ENCODE measurements at regions not wholly inside any gene's neighbourhood (a gene's known extent, or its start where the extent isn't known, plus 50 kb on each side); places are given as distances from the start of the nearest gene placed in this dataset.

DNA sequence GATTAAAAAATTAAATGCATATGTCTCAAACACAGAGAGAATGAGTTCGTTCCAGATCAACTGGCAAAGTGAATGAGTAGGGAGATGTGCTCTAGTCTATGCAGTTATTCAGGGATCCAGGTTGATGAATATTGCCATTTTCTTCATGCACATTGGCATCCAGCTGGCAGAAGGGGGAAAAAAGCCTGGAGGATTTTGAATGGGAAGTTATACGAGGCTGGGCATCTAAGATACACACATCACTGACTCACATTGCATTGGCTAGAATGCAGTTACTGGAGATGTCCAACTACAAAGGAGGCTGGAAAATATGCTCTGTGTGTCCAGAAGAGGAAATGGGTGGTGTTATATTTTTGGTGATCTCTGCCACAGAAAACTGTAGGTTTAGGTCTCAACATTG, 270.9 kb upstream of the FIGN start:
- no peaks in the 10 kb centered on the region for H3K79me2 ChIP-seq (ENCODE audit: insufficient read depth)
- no peaks in the 10 kb centered on the region for H3F3A ChIP-seq (ENCODE audit: insufficient read depth)
- TF ChIP-seq EZH2 (IDR thresholded peaks at IDR 0.05; ENCODE audit: insufficient read depth, poor library complexity, severe bottlenecking) (no peak), EZH2phosphoT487 (IDR thresholded peaks at IDR 0.05; ENCODE audit: insufficient read depth, low read depth) (no peak)
- no peaks in the 10 kb centered on the region for H4K20me1 ChIP-seq (ENCODE audit: insufficient read depth)
- no peak overlapping the region for H3K4me3 ChIP-seq
- H3K27ac ChIP-seq: no peak overlapping the region
- WGBS, 2 experiments (ENCODE audit: low coverage in 1 of 2, low lambda C conversion rate in 2 of 2, missing lambda C conversion rate in 2 of 2): 9 to 19% methylated on average over 2 of the region's 2 CpGs
- H3K27me3 ChIP-seq (replicated peaks; ENCODE audit: insufficient read depth): no peaks in the 10 kb centered on the region
- no peak overlapping the region for H2AFZ ChIP-seq
- H3K9ac ChIP-seq: no peak overlapping the region
- no peak for DNase-seq
- no peaks in the 10 kb centered on the region for H3K4me1 ChIP-seq (ENCODE audit: insufficient read depth)
- in situ Hi-C loops (cut with MboI): no loop called here
- no peaks in the 10 kb centered on the region for H3K36me3 ChIP-seq (ENCODE audit: low read depth)
- H3K9me3 ChIP-seq (ENCODE audit: low read depth): no peaks in the 10 kb centered on the region
- no peak overlapping the region for H3K4me2 ChIP-seq (ENCODE audit: unreplicated experiment)
- no peaks in the 10 kb centered on the region for H3K9me2 ChIP-seq (ENCODE audit: insufficient read depth)

DNA sequence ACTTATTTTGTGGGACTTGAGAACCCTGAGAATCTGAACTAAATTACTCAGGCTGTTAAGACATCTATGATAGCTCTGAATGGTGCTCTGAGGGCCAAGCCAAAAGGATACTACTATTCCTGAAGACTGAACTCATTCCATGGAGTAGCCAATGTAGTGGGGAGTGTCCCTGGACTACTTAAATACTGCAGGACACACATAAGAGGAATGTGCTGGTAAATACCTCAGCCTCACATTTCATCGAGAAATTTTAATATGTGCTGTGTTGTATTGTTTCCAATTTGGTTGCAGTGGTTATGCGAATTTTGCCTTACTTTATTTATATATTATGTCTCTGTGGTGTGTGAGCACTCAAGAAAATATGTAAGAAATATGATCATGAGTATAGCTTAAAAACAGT, 264.4 kb upstream of the FIGN start:
- no peaks in the 10 kb centered on the region for H3K4me1 ChIP-seq (ENCODE audit: insufficient read depth)
- H3K27me3 ChIP-seq (replicated peaks; ENCODE audit: insufficient read depth): no peaks in the 10 kb centered on the region
- TF ChIP-seq EZH2 (IDR thresholded peaks at IDR 0.05; ENCODE audit: insufficient read depth, poor library complexity, severe bottlenecking) (no peak), EZH2phosphoT487 (IDR thresholded peaks at IDR 0.05; ENCODE audit: insufficient read depth, low read depth) (no peak)
- H3K4me2 ChIP-seq (ENCODE audit: unreplicated experiment): no peak overlapping the region
- H3F3A ChIP-seq (ENCODE audit: insufficient read depth): no peaks in the 10 kb centered on the region
- no peaks in the 10 kb centered on the region for H3K36me3 ChIP-seq (ENCODE audit: low read depth)
- in situ Hi-C loops (cut with MboI): no loop called here
- H2AFZ ChIP-seq: no peak overlapping the region
- H3K9me2 ChIP-seq (ENCODE audit: insufficient read depth): no peaks in the 10 kb centered on the region
- H3K9me3 ChIP-seq (ENCODE audit: low read depth): no peaks in the 10 kb centered on the region
- no peaks in the 10 kb centered on the region for H4K20me1 ChIP-seq (ENCODE audit: insufficient read depth)
- H3K9ac ChIP-seq: no peak overlapping the region
- peak; percentile 9 for DNase-seq
- H3K4me3 ChIP-seq: no peak overlapping the region
- no peaks in the 10 kb centered on the region for H3K79me2 ChIP-seq (ENCODE audit: insufficient read depth)
- no peak overlapping the region for H3K27ac ChIP-seq
- WGBS, 2 experiments (ENCODE audit: low coverage in 1 of 2, low lambda C conversion rate in 2 of 2, missing lambda C conversion rate in 2 of 2): 87 to 90% methylated on average over 2 of the region's 2 CpGs

GRCh38 chr2:163997466-163997865, 261.7 kb upstream of the FIGN start:
- 52 to 55% methylated on average over 4 of the region's 4 CpGs for WGBS, 2 experiments (ENCODE audit: low coverage in 1 of 2, low lambda C conversion rate in 2 of 2, missing lambda C conversion rate in 2 of 2)
- no peaks in the 10 kb centered on the region for H3K79me2 ChIP-seq (ENCODE audit: insufficient read depth)
- no peak overlapping the region for H2AFZ ChIP-seq
- no peak overlapping the region for H3K9ac ChIP-seq
- H4K20me1 ChIP-seq (ENCODE audit: insufficient read depth): no peaks in the 10 kb centered on the region
- H3K36me3 ChIP-seq (ENCODE audit: low read depth): no peaks in the 10 kb centered on the region
- H3K27me3 ChIP-seq (replicated peaks; ENCODE audit: insufficient read depth): no peaks in the 10 kb centered on the region
- DNase-seq: no peak
- no peaks in the 10 kb centered on the region for H3K4me1 ChIP-seq (ENCODE audit: insufficient read depth)
- no peak overlapping the region for H3K4me3 ChIP-seq
- H3K9me2 ChIP-seq (ENCODE audit: insufficient read depth): no peaks in the 10 kb centered on the region
- H3F3A ChIP-seq (ENCODE audit: insufficient read depth): no peaks in the 10 kb centered on the region
- in situ Hi-C loops (cut with MboI): no loop called here
- H3K9me3 ChIP-seq (ENCODE audit: low read depth): no peaks in the 10 kb centered on the region
- H3K27ac ChIP-seq: no peak overlapping the region
- no peak for TF ChIP-seq EZH2phosphoT487 (IDR thresholded peaks at IDR 0.05; ENCODE audit: insufficient read depth, low read depth)
- no peak for TF ChIP-seq EZH2 (IDR thresholded peaks at IDR 0.05; ENCODE audit: insufficient read depth, poor library complexity, severe bottlenecking)
- no peak overlapping the region for H3K4me2 ChIP-seq (ENCODE audit: unreplicated experiment)

DNA sequence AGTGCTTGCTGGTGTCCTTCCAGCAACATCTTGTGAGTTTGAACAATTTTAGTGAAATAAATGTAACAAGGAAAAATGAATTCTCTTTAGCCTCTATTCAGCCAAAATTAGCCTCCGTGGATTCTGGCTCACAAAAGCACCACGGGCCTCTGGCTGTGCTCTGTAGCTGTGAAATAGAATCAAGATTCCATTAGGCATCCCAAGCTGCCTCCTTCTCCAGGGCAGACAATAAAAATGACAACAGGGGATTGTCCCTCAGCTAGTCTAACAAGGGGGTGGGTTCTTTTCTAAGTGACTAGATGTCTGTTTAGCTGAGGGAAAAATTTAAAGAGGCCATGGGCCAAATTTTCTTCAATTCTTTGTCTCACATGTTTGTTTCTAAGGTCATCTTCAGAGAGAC, 254.7 kb upstream of the FIGN start:
- no peaks in the 10 kb centered on the region for H3F3A ChIP-seq (ENCODE audit: insufficient read depth)
- H2AFZ ChIP-seq: no peak overlapping the region
- no peaks in the 10 kb centered on the region for H3K27me3 ChIP-seq (replicated peaks; ENCODE audit: insufficient read depth)
- no peaks in the 10 kb centered on the region for H3K4me1 ChIP-seq (ENCODE audit: insufficient read depth)
- no peak overlapping the region for H3K4me3 ChIP-seq
- H3K9me3 ChIP-seq (ENCODE audit: low read depth): no peaks in the 10 kb centered on the region
- DNase-seq: no peak
- H3K79me2 ChIP-seq (ENCODE audit: insufficient read depth): no peaks in the 10 kb centered on the region
- 69 to 73% methylated on average over 2 of the region's 2 CpGs for WGBS, 2 experiments (ENCODE audit: low coverage in 1 of 2, low lambda C conversion rate in 2 of 2, missing lambda C conversion rate in 2 of 2)
- no peaks in the 10 kb centered on the region for H3K9me2 ChIP-seq (ENCODE audit: insufficient read depth)
- no peak overlapping the region for H3K27ac ChIP-seq
- H3K9ac ChIP-seq: no peak overlapping the region
- H3K36me3 ChIP-seq (ENCODE audit: low read depth): no peaks in the 10 kb centered on the region
- TF ChIP-seq EZH2phosphoT487 (IDR thresholded peaks at IDR 0.05; ENCODE audit: insufficient read depth, low read depth): no peak
- TF ChIP-seq EZH2 (IDR thresholded peaks at IDR 0.05; ENCODE audit: insufficient read depth, poor library complexity, severe bottlenecking): no peak
- H3K4me2 ChIP-seq (ENCODE audit: unreplicated experiment): no peak overlapping the region
- in situ Hi-C loops (cut with MboI): no loop called here
- H4K20me1 ChIP-seq (ENCODE audit: insufficient read depth): no peaks in the 10 kb centered on the region

DNA sequence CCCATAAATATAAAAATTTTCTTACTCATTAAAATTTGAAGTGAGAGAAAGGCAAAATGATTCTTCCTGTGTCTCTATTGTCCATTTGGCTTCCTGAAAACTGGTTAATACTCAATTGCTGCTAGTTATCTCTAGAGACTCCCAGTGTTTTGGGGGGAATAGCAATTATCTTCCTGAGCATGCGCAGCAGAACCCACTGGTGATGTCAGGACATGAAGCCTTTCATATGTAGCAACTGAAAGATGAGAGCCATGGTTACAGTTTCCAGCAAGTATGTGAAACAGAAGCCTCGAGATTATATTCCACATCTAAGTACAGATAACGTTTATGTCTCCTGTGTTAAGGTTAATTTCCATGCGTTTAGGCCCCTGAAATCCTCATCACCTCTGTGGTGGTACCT, 254.3 kb upstream of the FIGN start:
- H3K4me2 ChIP-seq (ENCODE audit: unreplicated experiment): no peak overlapping the region
- no peaks in the 10 kb centered on the region for H3K4me1 ChIP-seq (ENCODE audit: insufficient read depth)
- no peak overlapping the region for H3K9ac ChIP-seq
- no peak overlapping the region for H3K27ac ChIP-seq
- H3K4me3 ChIP-seq: no peak overlapping the region
- in situ Hi-C loops (cut with MboI): no loop called here
- no peak for DNase-seq
- H4K20me1 ChIP-seq (ENCODE audit: insufficient read depth): no peaks in the 10 kb centered on the region
- no peak overlapping the region for H2AFZ ChIP-seq
- no peaks in the 10 kb centered on the region for H3K27me3 ChIP-seq (replicated peaks; ENCODE audit: insufficient read depth)
- H3K36me3 ChIP-seq (ENCODE audit: low read depth): no peaks in the 10 kb centered on the region
- WGBS, 2 experiments (ENCODE audit: low coverage in 1 of 2, low lambda C conversion rate in 2 of 2, missing lambda C conversion rate in 2 of 2): 60 to 74% methylated on average over 4 of the region's 4 CpGs
- no peaks in the 10 kb centered on the region for H3F3A ChIP-seq (ENCODE audit: insufficient read depth)
- H3K9me3 ChIP-seq (ENCODE audit: low read depth): no peaks in the 10 kb centered on the region
- no peaks in the 10 kb centered on the region for H3K79me2 ChIP-seq (ENCODE audit: insufficient read depth)
- no peak for TF ChIP-seq EZH2 (IDR thresholded peaks at IDR 0.05; ENCODE audit: insufficient read depth, poor library complexity, severe bottlenecking)
- TF ChIP-seq EZH2phosphoT487 (IDR thresholded peaks at IDR 0.05; ENCODE audit: insufficient read depth, low read depth): no peak
- no peaks in the 10 kb centered on the region for H3K9me2 ChIP-seq (ENCODE audit: insufficient read depth)
